ENCODE measurements at regions not wholly inside any gene's neighbourhood (a gene's known extent, or its start where the extent isn't known, plus 50 kb on each side); places are given as distances from the start of the nearest gene placed in this dataset.

- Histone ChIP-seq H2BK5ac (ENCODE audit: low read depth, low read length, poor library complexity, severe bottlenecking) (no peak overlapping the region), H2BK20ac (ENCODE audit: low read depth, low read length) (no peak overlapping the region), H3K56ac (ENCODE audit: extremely low read depth, insufficient read depth, low read length) (no peak overlapping the region), H2AFZ (replicated peaks; ENCODE audit: low read length, poor library complexity) (no peak overlapping the region), H2AK9ac (replicated peaks; ENCODE audit: low read depth, low read length, poor library complexity) (no peak overlapping the region), H3K4me2 (ENCODE audit: low read depth, low read length) (no peak overlapping the region), H3K79me1 (ENCODE audit: low read depth in 1 of 2, low read length in 2 of 2) (no peaks in the 10 kb centered on the region), H3K27ac (ENCODE audit: insufficient read depth, low read length) (no peak overlapping the region), H3K9me1 (ENCODE audit: insufficient read depth, low read length) (no peaks in the 10 kb centered on the region), H3K27me3 (ENCODE audit: control insufficient read depth, insufficient read depth, low read length) (no peaks in the 10 kb centered on the region), H4K8ac (ENCODE audit: low read depth in 2 of 2, low read length in 2 of 2) (no peak overlapping the region), H2AK5ac (ENCODE audit: low read depth, low read length) (no peak overlapping the region), H2BK15ac (ENCODE audit: low read depth, low read length) (no peak overlapping the region), H4K91ac (ENCODE audit: insufficient read depth, low read depth, low read length) (no peak overlapping the region), H3K4me3 (ENCODE audit: insufficient read depth, low read depth, low read length) (no peak overlapping the region), H3K9me3 (ENCODE audit: control insufficient read depth, insufficient read depth, low read length) (peaks cover 6% of the 10 kb centered on the region), H3K4ac (ENCODE audit: low read depth, low read length) (no peak overlapping the region), H3K23ac (ENCODE audit: low read depth, low read length) (no peak overlapping the region), H4K5ac (ENCODE audit: low read depth, low read length) (no peak overlapping the region), H3K36me3 (ENCODE audit: control insufficient read depth, insufficient read depth, low read length) (no peaks in the 10 kb centered on the region), H3K14ac (replicated peaks; ENCODE audit: low read depth, low read length) (no peak overlapping the region), H3K4me1 (ENCODE audit: control insufficient read depth, insufficient read depth, low read length) (no peaks in the 10 kb centered on the region), H3K9ac (ENCODE audit: low read depth, low read length) (no peak overlapping the region), H3K18ac (ENCODE audit: low read depth, low read length) (no peak overlapping the region), H2BK120ac (ENCODE audit: low read depth, low read length) (no peak overlapping the region), H4K20me1 (ENCODE audit: insufficient read depth, low read length) (no peaks in the 10 kb centered on the region)
- TF ChIP-seq, protein P1, sequence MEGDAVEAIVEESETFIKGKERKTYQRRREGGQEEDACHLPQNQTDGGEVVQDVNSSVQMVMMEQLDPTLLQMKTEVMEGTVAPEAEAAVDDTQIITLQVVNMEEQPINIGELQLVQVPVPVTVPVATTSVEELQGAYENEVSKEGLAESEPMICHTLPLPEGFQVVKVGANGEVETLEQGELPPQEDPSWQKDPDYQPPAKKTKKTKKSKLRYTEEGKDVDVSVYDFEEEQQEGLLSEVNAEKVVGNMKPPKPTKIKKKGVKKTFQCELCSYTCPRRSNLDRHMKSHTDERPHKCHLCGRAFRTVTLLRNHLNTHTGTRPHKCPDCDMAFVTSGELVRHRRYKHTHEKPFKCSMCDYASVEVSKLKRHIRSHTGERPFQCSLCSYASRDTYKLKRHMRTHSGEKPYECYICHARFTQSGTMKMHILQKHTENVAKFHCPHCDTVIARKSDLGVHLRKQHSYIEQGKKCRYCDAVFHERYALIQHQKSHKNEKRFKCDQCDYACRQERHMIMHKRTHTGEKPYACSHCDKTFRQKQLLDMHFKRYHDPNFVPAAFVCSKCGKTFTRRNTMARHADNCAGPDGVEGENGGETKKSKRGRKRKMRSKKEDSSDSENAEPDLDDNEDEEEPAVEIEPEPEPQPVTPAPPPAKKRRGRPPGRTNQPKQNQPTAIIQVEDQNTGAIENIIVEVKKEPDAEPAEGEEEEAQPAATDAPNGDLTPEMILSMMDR (conservative IDR thresholded peaks at IDR 0.05; ENCODE audit: low read depth, low read length), result no peak
- no peak for TF ChIP-seq MAFK (IDR thresholded peaks at IDR 0.05; ENCODE audit: low read depth, low read length)
- no peak for TF ChIP-seq FOS (IDR thresholded peaks at IDR 0.05; ENCODE audit: low read depth, low read length)
- TF ChIP-seq POLR2A (IDR thresholded peaks at IDR 0.05; ENCODE audit: low read depth, low read length), result no peak
- TF ChIP-seq RFX5 (IDR thresholded peaks at IDR 0.05; ENCODE audit: low read depth, low read length), result no peak
- no peak for TF ChIP-seq RCOR1 (IDR thresholded peaks at IDR 0.05; ENCODE audit: insufficient replicate concordance, low read length)
- no peak for TF ChIP-seq RAD21 (IDR thresholded peaks at IDR 0.05; ENCODE audit: low read length)
- TF ChIP-seq SMC3 (IDR thresholded peaks at IDR 0.05; ENCODE audit: low read depth, low read length), result no peak
- DNase-seq, result no peak
- dilution Hi-C loops (cut with HindIII; ENCODE audit: low sequenced_read_pairs, unreplicated experiment), result no loop called here
- ChIA-PET POLR2A (ENCODE audit: unreplicated experiment) (no interaction called here), CTCF (interaction anchor here (0.6 kb wide), 1 partner anchor 532 kb away, joined by 3 read pairs; no protein-coding TSS in a partner anchor)
- WGBS, 2 experiments (ENCODE audit: extremely low coverage in 2 of 2, insufficient read length in 1 of 2), result no CpG with 5 or more reads among the region's 1 CpG
- ATAC-seq (ENCODE audit: low read depth), result no peak
- intact Hi-C loops (cut with micrococcal nuclease), result no loop called here
- BruUV-seq (replicated peaks), result no TSS peak
- in situ Hi-C loops (cut with MboI; ENCODE audit: low sequenced_read_pairs), result no loop called here
These were observed 184.3 kb downstream of the NEBL start for GRCh38 chr10:20712774-20713173.

Measured in IMR-90 (cell line).